ENCODE measurements at regions not wholly inside any gene's neighbourhood (a gene's known extent, or its start where the extent isn't known, plus 50 kb on each side); places are given as distances from the start of the nearest gene placed in this dataset.

DNA sequence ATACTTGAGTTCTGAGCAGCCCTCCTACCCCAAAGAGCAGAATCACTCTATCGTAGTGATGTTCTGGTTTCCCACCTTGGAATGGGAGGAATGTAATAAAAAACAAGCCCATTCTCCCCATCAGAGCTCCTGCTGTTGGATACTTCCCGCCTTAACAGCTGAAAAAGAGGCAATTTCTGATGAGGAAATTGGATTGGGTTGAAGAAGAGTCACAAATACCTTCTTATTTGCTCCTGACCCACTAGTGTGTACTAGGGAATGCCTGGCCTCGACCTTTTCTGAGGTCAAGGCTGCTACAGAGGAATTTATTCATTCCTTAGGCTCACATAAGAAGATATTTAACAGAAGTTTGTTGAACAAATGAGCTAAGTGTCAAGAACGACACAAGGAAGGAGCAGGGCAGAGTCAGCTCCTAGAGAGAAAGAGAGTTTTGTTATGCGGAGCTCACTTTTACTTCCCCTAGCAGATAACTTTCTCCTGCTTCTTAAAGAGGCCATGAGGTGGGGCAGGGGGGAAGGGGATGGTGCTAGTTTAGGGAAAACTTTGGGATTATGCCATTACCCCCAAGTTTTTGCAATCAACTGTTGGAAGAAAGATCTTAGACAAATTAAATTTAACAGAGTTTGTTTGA is 273.8 kb upstream of the CLNK start:
- H3K14ac ChIP-seq (ENCODE audit: insufficient read length) = no peak overlapping the region
- H3K27ac ChIP-seq (ENCODE audit: low read depth, low read length) = no peak overlapping the region
- peak overlapping the region; percentile 77; the same call in 1 of the 2 replicates for H2AFZ ChIP-seq (ENCODE audit: low read length)
- 23% methylated on average over 5 of the region's 5 CpGs; no CpG with 5 or more reads in 1 of the 2 experiments for WGBS, 2 experiments (ENCODE audit: extremely low coverage in 1 of 2, insufficient coverage in 1 of 2, insufficient read length in 1 of 2, insufficient replicate concordance in 2 of 2, low coverage in 1 of 2, low lambda C conversion rate in 2 of 2, missing lambda C conversion rate in 1 of 2)
- no peak overlapping the region for H3K18ac ChIP-seq (ENCODE audit: extremely low read depth, low read length)
- no peak overlapping the region for H4K5ac ChIP-seq (ENCODE audit: insufficient read length, low read depth, low read length)
- H2BK120ac ChIP-seq (replicated peaks; ENCODE audit: low read depth, low read length) = peak overlapping the region; percentile 45
- no peak overlapping the region for H4K8ac ChIP-seq (ENCODE audit: extremely low read depth, insufficient read depth, low read length)
- peak overlapping the region; percentile 45; the same call in 1 of the 2 replicates for H2AK5ac ChIP-seq (ENCODE audit: low read depth, low read length)
- no peaks in the 10 kb centered on the region for H3K79me1 ChIP-seq (ENCODE audit: low read depth, low read length)
- H2BK5ac ChIP-seq (ENCODE audit: low read depth, low read length) = peak overlapping the region; percentile 60; the same call in 1 of the 2 replicates
- no peak overlapping the region for H3K4ac ChIP-seq (replicated peaks; ENCODE audit: insufficient read length, low read depth, low read length)
- H3K4me3 ChIP-seq (ENCODE audit: extremely low read depth in 1 of 4, insufficient read depth in 2 of 4, low read depth in 3 of 4, low read length in 4 of 4) = peak overlapping the region in 1 of 4 experiments; percentile 10; a peak in 1 of 8 replicates
- DNase-seq (ENCODE audit: low read depth in 1 of 2, low spot score in 2 of 2) = no peak
- H3K4me2 ChIP-seq (ENCODE audit: insufficient read depth in 1 of 2, low read depth in 2 of 2, low read length in 2 of 2) = peak overlapping the region; percentile 49 to 65
- no peaks in the 10 kb centered on the region for H3K23me2 ChIP-seq (ENCODE audit: low read depth, low read length)
- H3K4me1 ChIP-seq (replicated peaks in 1 of 4; ENCODE audit: control insufficient read depth in 3 of 4, insufficient read depth in 4 of 4, low read length in 3 of 4) = peaks cover 2 to 11% (median 9%) of the 10 kb centered on the region in 4 experiments
- no peaks in the 10 kb centered on the region for H3K36me3 ChIP-seq (ENCODE audit: control insufficient read depth in 2 of 4, insufficient read depth in 4 of 4, low read length in 3 of 4)
- H2BK12ac ChIP-seq (ENCODE audit: low read depth, low read length) = no peak overlapping the region
- TF ChIP-seq KDM4A (IDR thresholded peaks at IDR 0.05; ENCODE audit: low read depth, low read length, severe bottlenecking) (no peak), SP2 (IDR thresholded peaks at IDR 0.05; ENCODE audit: low read length) (no peak), ZNF274 (IDR thresholded peaks at IDR 0.05; ENCODE audit: borderline replicate concordance, extremely low read depth, low read length) (no peak), POLR2A (IDR thresholded peaks at IDR 0.05; ENCODE audit: control extremely low read depth in 1 of 2, low read depth in 2 of 2, low read length in 2 of 2) (no peak), NRF1 (IDR thresholded peaks at IDR 0.05; ENCODE audit: low read depth, low read length) (no peak), TEAD4 (IDR thresholded peaks at IDR 0.05; ENCODE audit: low read depth, low read length) (peak; percentile 60), KDM1A (IDR thresholded peaks at IDR 0.05; ENCODE audit: borderline replicate concordance, low read length) (no peak)
- TF ChIP-seq, protein P1, sequence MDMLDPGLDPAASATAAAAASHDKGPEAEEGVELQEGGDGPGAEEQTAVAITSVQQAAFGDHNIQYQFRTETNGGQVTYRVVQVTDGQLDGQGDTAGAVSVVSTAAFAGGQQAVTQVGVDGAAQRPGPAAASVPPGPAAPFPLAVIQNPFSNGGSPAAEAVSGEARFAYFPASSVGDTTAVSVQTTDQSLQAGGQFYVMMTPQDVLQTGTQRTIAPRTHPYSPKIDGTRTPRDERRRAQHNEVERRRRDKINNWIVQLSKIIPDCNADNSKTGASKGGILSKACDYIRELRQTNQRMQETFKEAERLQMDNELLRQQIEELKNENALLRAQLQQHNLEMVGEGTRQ (IDR thresholded peaks at IDR 0.05; ENCODE audit: low read length) = no peak
- TF ChIP-seq, protein P2, sequence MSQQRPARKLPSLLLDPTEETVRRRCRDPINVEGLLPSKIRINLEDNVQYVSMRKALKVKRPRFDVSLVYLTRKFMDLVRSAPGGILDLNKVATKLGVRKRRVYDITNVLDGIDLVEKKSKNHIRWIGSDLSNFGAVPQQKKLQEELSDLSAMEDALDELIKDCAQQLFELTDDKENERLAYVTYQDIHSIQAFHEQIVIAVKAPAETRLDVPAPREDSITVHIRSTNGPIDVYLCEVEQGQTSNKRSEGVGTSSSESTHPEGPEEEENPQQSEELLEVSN (IDR thresholded peaks at IDR 0.05) = peak; percentile 85
- H4K20me1 ChIP-seq (replicated peaks in 1 of 2; ENCODE audit: control insufficient read depth in 1 of 2, insufficient read depth in 2 of 2, low read length in 2 of 2) = no peaks in the 10 kb centered on the region
- peak overlapping the region; percentile 67 for H4K91ac ChIP-seq (replicated peaks; ENCODE audit: insufficient read length, low read length)
- H2BK15ac ChIP-seq (ENCODE audit: low read length) = no peak overlapping the region
- ChIA-PET CTCF (ENCODE audit: partially characterized antibody) (interaction anchor here (0.8 to 1.3 kb wide), 5 partner anchors 8 to 64 kb away, joined by 3 read pairs; no protein-coding TSS in a partner anchor), POLR2A (ENCODE audit: partially characterized antibody) (interaction anchor here (0.7 to 2.4 kb wide), 2 partner anchors 12 to 15 kb away, joined by 3 to 7 read pairs; no protein-coding TSS in a partner anchor)
- FAIRE-seq = peak; percentile 70
- no peaks in the 10 kb centered on the region for H3K79me2 ChIP-seq (ENCODE audit: control insufficient read depth in 1 of 2, insufficient read depth in 2 of 2, low read length in 2 of 2)
- H3K23ac ChIP-seq (ENCODE audit: insufficient read length) = no peak overlapping the region
- no peaks in the 10 kb centered on the region for H3K27me3 ChIP-seq (replicated peaks in 1 of 4; ENCODE audit: control insufficient read depth in 3 of 4, extremely low read depth in 1 of 4, insufficient read depth in 3 of 4, low read length in 3 of 4)
- no peaks in the 10 kb centered on the region for H3K9me3 ChIP-seq (ENCODE audit: insufficient read depth in 2 of 2, low read depth in 1 of 2, low read length in 1 of 2)
- no peak overlapping the region for H2BK20ac ChIP-seq (ENCODE audit: low read length)
- no peak overlapping the region for H3K9ac ChIP-seq (replicated peaks in 1 of 4; ENCODE audit: extremely low read depth in 1 of 4, low read depth in 3 of 4, low read length in 3 of 4)
- no peak overlapping the region for H3K56ac ChIP-seq (replicated peaks; ENCODE audit: insufficient read length, low read depth, low read length)

Data from H1 (cell line).